Activated naive CD4-positive, alpha-beta T cell treated with anti-CD3 and anti-CD28 coated beads, Interleukin-2, amount 10 ng/mL, durations not matched to agents 7 days and 5 days (primary cell): ENCODE measurements at regions not wholly inside any gene's neighbourhood (a gene's known extent, or its start where the extent isn't known, plus 50 kb on each side); places are given as distances from the start of the nearest gene placed in this dataset.

ENCODE experiments used
- CTCF ChIA-PET: fragments of 350-600 bp; sonication (Branson Sonifier 250); formaldehyde crosslinking; loops from one replicate; lab custom pipeline; 2021; ENCODE audit warnings: antibody characterized with exemption; lab: Charles Lee
- DNase-seq: peaks from one replicate; pipeline ENCODE4 v3.0.0-alpha.2; 2020
- H3K27ac Mint-ChIP-seq: one replicate; pipeline ENCODE4 v1.8.0; 2021; ENCODE audit warnings: mild to moderate bottlenecking, moderate library complexity, mixed read lengths
- H3K27me3 Mint-ChIP-seq: one replicate; pipeline ENCODE4 v1.8.0; 2021; ENCODE audit warnings: mild to moderate bottlenecking, mixed read lengths
- H3K36me3 Mint-ChIP-seq: one replicate; pipeline ENCODE4 v1.8.0; 2021; ENCODE audit warnings: mixed read lengths
- H3K4me1 Mint-ChIP-seq: one replicate; pipeline ENCODE4 v1.8.0; 2021; ENCODE audit warnings: mixed read lengths
- H3K4me3 Mint-ChIP-seq: one replicate; pipeline ENCODE4 v1.8.0; 2021; ENCODE audit warnings: mild to moderate bottlenecking, moderate library complexity, mixed read lengths
- H3K9me3 Mint-ChIP-seq: one replicate; pipeline ENCODE4 v1.8.0; 2021; ENCODE audit warnings: mixed read lengths

GRCh38 chr5:167564275-167564674 lies 727.2 kb upstream of the WWC1 start:
- Mint-ChIP-seq H3K9me3 (peaks cover 2% of the 10 kb centered on the region), H3K4me1 (no peaks in the 10 kb centered on the region), H3K4me3 (no peak overlapping the region), H3K27me3 (no peaks in the 10 kb centered on the region), H3K27ac (no peak overlapping the region), H3K36me3 (no peaks in the 10 kb centered on the region)
- DNase-seq: no peak
- CTCF ChIA-PET: no interaction called here

GRCh38 chr5:167565189-167565954 lies 726.1 kb upstream of the WWC1 start:
- Mint-ChIP-seq H3K27me3 (no peaks in the 10 kb centered on the region), H3K4me1 (no peaks in the 10 kb centered on the region), H3K4me3 (no peak overlapping the region), H3K9me3 (peaks cover 2% of the 10 kb centered on the region), H3K36me3 (no peaks in the 10 kb centered on the region), H3K27ac (no peak overlapping the region)
- DNase-seq: no peak
- CTCF ChIA-PET: no interaction called here

- H3K9me3 Mint-ChIP-seq: no peaks in the 10 kb centered on the region
- DNase-seq: no peak
- no peaks in the 10 kb centered on the region for H3K4me1 Mint-ChIP-seq
- no peak overlapping the region for H3K27ac Mint-ChIP-seq
- peaks cover 9% of the 10 kb centered on the region for H3K27me3 Mint-ChIP-seq
- CTCF ChIA-PET: no interaction called here
- no peaks in the 10 kb centered on the region for H3K36me3 Mint-ChIP-seq
- H3K4me3 Mint-ChIP-seq: no peak overlapping the region
Measured at GRCh38 chr5:167570431-167570830, 721.0 kb upstream of the WWC1 start.

- CTCF ChIA-PET: no interaction called here
- no peak for DNase-seq
- H3K36me3 Mint-ChIP-seq: no peaks in the 10 kb centered on the region
- H3K4me1 Mint-ChIP-seq: no peaks in the 10 kb centered on the region
- H3K27ac Mint-ChIP-seq: no peak overlapping the region
- no peaks in the 10 kb centered on the region for H3K9me3 Mint-ChIP-seq
- peaks cover 9% of the 10 kb centered on the region for H3K27me3 Mint-ChIP-seq
- H3K4me3 Mint-ChIP-seq: no peak overlapping the region
Measured at GRCh38 chr5:167571824-167572223, 719.6 kb upstream of the WWC1 start.

GRCh38 chr5:167573370-167574127 lies 717.9 kb upstream of the WWC1 start:
- Mint-ChIP-seq H3K4me1 (no peaks in the 10 kb centered on the region), H3K27me3 (peaks cover 9% of the 10 kb centered on the region)

GRCh38 chr5:167574464-167574863 lies 717.0 kb upstream of the WWC1 start:
- H3K27me3 Mint-ChIP-seq: peaks cover 9% of the 10 kb centered on the region
- H3K4me1 Mint-ChIP-seq: no peaks in the 10 kb centered on the region
- DNase-seq: no peak
- no peak overlapping the region for H3K4me3 Mint-ChIP-seq
- CTCF ChIA-PET: no interaction called here
- H3K36me3 Mint-ChIP-seq: no peaks in the 10 kb centered on the region
- no peaks in the 10 kb centered on the region for H3K9me3 Mint-ChIP-seq
- H3K27ac Mint-ChIP-seq: no peak overlapping the region

More at GRCh38 chr5:167573370-167574127, 717.9 kb upstream of the WWC1 start:
- H3K36me3 Mint-ChIP-seq: no peaks in the 10 kb centered on the region
- H3K4me3 Mint-ChIP-seq: no peak overlapping the region
- H3K27ac Mint-ChIP-seq: no peak overlapping the region
- no peak for DNase-seq
- CTCF ChIA-PET: no interaction called here
- H3K9me3 Mint-ChIP-seq: no peaks in the 10 kb centered on the region

GRCh38 chr5:167575330-167575729 lies 716.1 kb upstream of the WWC1 start:
- Mint-ChIP-seq H3K27ac (no peak overlapping the region), H3K27me3 (peaks cover 9% of the 10 kb centered on the region), H3K9me3 (no peaks in the 10 kb centered on the region), H3K36me3 (no peaks in the 10 kb centered on the region), H3K4me1 (no peaks in the 10 kb centered on the region), H3K4me3 (no peak overlapping the region)
- no peak for DNase-seq
- CTCF ChIA-PET: no interaction called here

- CTCF ChIA-PET: no interaction called here
- peaks cover 9% of the 10 kb centered on the region for H3K27me3 Mint-ChIP-seq
- H3K9me3 Mint-ChIP-seq: no peaks in the 10 kb centered on the region
- no peak for DNase-seq
- no peaks in the 10 kb centered on the region for H3K4me1 Mint-ChIP-seq
- H3K27ac Mint-ChIP-seq: no peak overlapping the region
- H3K36me3 Mint-ChIP-seq: no peaks in the 10 kb centered on the region
- H3K4me3 Mint-ChIP-seq: no peak overlapping the region
Measured at GRCh38 chr5:167576126-167576525, 715.3 kb upstream of the WWC1 start.

GRCh38 chr5:167576897-167577296 lies 714.5 kb upstream of the WWC1 start:
- no peak for DNase-seq
- no peak overlapping the region for H3K27ac Mint-ChIP-seq
- CTCF ChIA-PET: no interaction called here
- no peak overlapping the region for H3K4me3 Mint-ChIP-seq
- H3K27me3 Mint-ChIP-seq: peaks cover 9% of the 10 kb centered on the region
- H3K4me1 Mint-ChIP-seq: no peaks in the 10 kb centered on the region
- no peaks in the 10 kb centered on the region for H3K36me3 Mint-ChIP-seq
- no peaks in the 10 kb centered on the region for H3K9me3 Mint-ChIP-seq

- H3K27me3 Mint-ChIP-seq: peaks cover 9% of the 10 kb centered on the region
- CTCF ChIA-PET: no interaction called here
- H3K9me3 Mint-ChIP-seq: no peaks in the 10 kb centered on the region
- no peaks in the 10 kb centered on the region for H3K4me1 Mint-ChIP-seq
- no peak for DNase-seq
- no peak overlapping the region for H3K4me3 Mint-ChIP-seq
- no peaks in the 10 kb centered on the region for H3K36me3 Mint-ChIP-seq
- H3K27ac Mint-ChIP-seq: no peak overlapping the region
Measured at GRCh38 chr5:167577616-167578015, 713.8 kb upstream of the WWC1 start.

- no peak overlapping the region for H3K27ac Mint-ChIP-seq
- H3K4me1 Mint-ChIP-seq: no peaks in the 10 kb centered on the region
- H3K4me3 Mint-ChIP-seq: no peak overlapping the region
- no peaks in the 10 kb centered on the region for H3K36me3 Mint-ChIP-seq
- H3K27me3 Mint-ChIP-seq: no peaks in the 10 kb centered on the region
- no peaks in the 10 kb centered on the region for H3K9me3 Mint-ChIP-seq
- CTCF ChIA-PET: no interaction called here
- DNase-seq: no peak
Measured at GRCh38 chr5:167578977-167579692, 712.3 kb upstream of the WWC1 start.

GRCh38 chr5:167579693-167580055 lies 711.8 kb upstream of the WWC1 start:
- Mint-ChIP-seq H3K4me3 (no peak overlapping the region), H3K27ac (no peak overlapping the region), H3K9me3 (no peaks in the 10 kb centered on the region), H3K27me3 (no peaks in the 10 kb centered on the region), H3K4me1 (no peaks in the 10 kb centered on the region), H3K36me3 (no peaks in the 10 kb centered on the region)
- no peak for DNase-seq
- CTCF ChIA-PET: no interaction called here

- Mint-ChIP-seq H3K9me3 (peaks cover 2% of the 10 kb centered on the region), H3K27me3 (no peaks in the 10 kb centered on the region), H3K4me3 (no peak overlapping the region), H3K4me1 (no peaks in the 10 kb centered on the region), H3K27ac (no peak overlapping the region), H3K36me3 (no peaks in the 10 kb centered on the region)
- CTCF ChIA-PET: no interaction called here
- DNase-seq: no peak
Measured at GRCh38 chr5:167580608-167581007, 710.8 kb upstream of the WWC1 start.

GRCh38 chr5:167582283-167582682 lies 709.2 kb upstream of the WWC1 start:
- H3K36me3 Mint-ChIP-seq: no peaks in the 10 kb centered on the region
- peaks cover 2% of the 10 kb centered on the region for H3K9me3 Mint-ChIP-seq
- no peaks in the 10 kb centered on the region for H3K4me1 Mint-ChIP-seq
- CTCF ChIA-PET: no interaction called here
- no peak for DNase-seq
- no peak overlapping the region for H3K27ac Mint-ChIP-seq
- no peaks in the 10 kb centered on the region for H3K27me3 Mint-ChIP-seq
- H3K4me3 Mint-ChIP-seq: no peak overlapping the region
